Endothelial cell (in vitro differentiated cells): ENCODE measurements at regions not wholly inside any gene's neighbourhood (a gene's known extent, or its start where the extent isn't known, plus 50 kb on each side); places are given as distances from the start of the nearest gene placed in this dataset.

Experiments
- DNase-seq: peaks from one replicate; pipeline ENCODE4 v3.0.0; 2021; ENCODE audit warnings: low spot score
- H3K27ac Mint-ChIP-seq: one replicate; pipeline ENCODE4 v1.8.0; 2021; ENCODE audit warnings: mixed read lengths, inconsistent platforms; ENCODE audit not compliant: unreplicated experiment
- H3K27me3 Mint-ChIP-seq: one replicate; pipeline ENCODE4 v1.8.0; 2021; ENCODE audit warnings: mild to moderate bottlenecking, moderate library complexity, mixed read lengths, inconsistent platforms; ENCODE audit not compliant: unreplicated experiment
- H3K36me3 Mint-ChIP-seq: one replicate; pipeline ENCODE4 v1.8.0; 2021; ENCODE audit warnings: mild to moderate bottlenecking, low read depth, mixed read lengths, inconsistent platforms; ENCODE audit not compliant: unreplicated experiment
- H3K4me1 Mint-ChIP-seq: one replicate; pipeline ENCODE4 v1.8.0; 2021; ENCODE audit warnings: mild to moderate bottlenecking, mixed read lengths, inconsistent platforms; ENCODE audit not compliant: unreplicated experiment
- H3K4me3 Mint-ChIP-seq: one replicate; pipeline ENCODE4 v1.8.0; 2021; ENCODE audit warnings: mild to moderate bottlenecking, mixed read lengths, inconsistent platforms; ENCODE audit not compliant: unreplicated experiment
- H3K9me3 Mint-ChIP-seq: one replicate; pipeline ENCODE4 v1.8.0; 2021; ENCODE audit warnings: mixed read lengths, inconsistent platforms; ENCODE audit not compliant: unreplicated experiment
- TF ChIP-seq, protein P1 (sequence below): fragments of 200-600 bp; sonication (generic); IDR thresholded peaks from one replicate; pipeline ENCODE4 v1.5.0; 2021; ENCODE audit warnings: antibody characterized with exemption; ENCODE audit not compliant: unreplicated experiment

DNA sequence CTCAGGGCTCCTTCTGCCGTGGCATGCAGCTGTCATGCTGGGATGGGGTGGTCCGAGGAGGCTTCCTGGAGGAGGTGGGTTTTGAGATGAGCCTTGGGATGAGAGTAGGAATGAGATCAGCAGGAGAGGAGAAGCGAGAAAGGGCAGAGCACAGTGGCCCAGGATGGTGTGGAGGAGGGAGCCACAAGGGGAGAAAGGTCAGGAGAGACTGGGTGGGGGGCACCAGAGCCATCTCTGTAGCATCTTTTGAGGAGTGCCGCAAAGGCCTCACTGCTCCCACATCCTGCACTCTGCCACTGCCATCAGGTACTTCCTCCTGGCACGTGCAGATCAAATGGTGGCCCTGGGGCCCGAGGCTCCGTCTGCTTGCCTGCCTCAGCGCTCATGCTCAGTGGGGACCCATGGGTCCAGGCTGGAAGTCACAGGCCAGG, 150.2 kb downstream of the MACROH2A1 start:
- Mint-ChIP-seq H3K4me3 (no peak overlapping the region), H3K27ac (no peak overlapping the region), H3K4me1 (no peaks in the 10 kb centered on the region), H3K9me3 (no peaks in the 10 kb centered on the region), H3K27me3 (peaks cover 4% of the 10 kb centered on the region), H3K36me3 (no peaks in the 10 kb centered on the region)
- TF ChIP-seq, protein P1, sequence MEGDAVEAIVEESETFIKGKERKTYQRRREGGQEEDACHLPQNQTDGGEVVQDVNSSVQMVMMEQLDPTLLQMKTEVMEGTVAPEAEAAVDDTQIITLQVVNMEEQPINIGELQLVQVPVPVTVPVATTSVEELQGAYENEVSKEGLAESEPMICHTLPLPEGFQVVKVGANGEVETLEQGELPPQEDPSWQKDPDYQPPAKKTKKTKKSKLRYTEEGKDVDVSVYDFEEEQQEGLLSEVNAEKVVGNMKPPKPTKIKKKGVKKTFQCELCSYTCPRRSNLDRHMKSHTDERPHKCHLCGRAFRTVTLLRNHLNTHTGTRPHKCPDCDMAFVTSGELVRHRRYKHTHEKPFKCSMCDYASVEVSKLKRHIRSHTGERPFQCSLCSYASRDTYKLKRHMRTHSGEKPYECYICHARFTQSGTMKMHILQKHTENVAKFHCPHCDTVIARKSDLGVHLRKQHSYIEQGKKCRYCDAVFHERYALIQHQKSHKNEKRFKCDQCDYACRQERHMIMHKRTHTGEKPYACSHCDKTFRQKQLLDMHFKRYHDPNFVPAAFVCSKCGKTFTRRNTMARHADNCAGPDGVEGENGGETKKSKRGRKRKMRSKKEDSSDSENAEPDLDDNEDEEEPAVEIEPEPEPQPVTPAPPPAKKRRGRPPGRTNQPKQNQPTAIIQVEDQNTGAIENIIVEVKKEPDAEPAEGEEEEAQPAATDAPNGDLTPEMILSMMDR: no peak
- DNase-seq: no peak

- Mint-ChIP-seq H3K4me3 (no peak overlapping the region), H3K36me3 (no peaks in the 10 kb centered on the region), H3K27me3 (peaks cover 4% of the 10 kb centered on the region), H3K27ac (no peak overlapping the region), H3K4me1 (no peaks in the 10 kb centered on the region), H3K9me3 (no peaks in the 10 kb centered on the region)
- no peak for DNase-seq
- TF ChIP-seq, protein P1: no peak
These were observed 151.9 kb downstream of the MACROH2A1 start for GRCh38 chr5:135246923-135247795.

GRCh38 chr5:135246605-135246922, 152.5 kb downstream of the MACROH2A1 start:
- H3K27me3 Mint-ChIP-seq: peaks cover 4% of the 10 kb centered on the region
- TF ChIP-seq, protein P1: no peak
- DNase-seq: no peak
- no peaks in the 10 kb centered on the region for H3K9me3 Mint-ChIP-seq
- H3K4me3 Mint-ChIP-seq: no peak overlapping the region
- H3K36me3 Mint-ChIP-seq: no peaks in the 10 kb centered on the region
- no peak overlapping the region for H3K27ac Mint-ChIP-seq
- H3K4me1 Mint-ChIP-seq: no peaks in the 10 kb centered on the region

- no peaks in the 10 kb centered on the region for H3K36me3 Mint-ChIP-seq
- no peaks in the 10 kb centered on the region for H3K9me3 Mint-ChIP-seq
- no peak overlapping the region for H3K4me3 Mint-ChIP-seq
- H3K27ac Mint-ChIP-seq: no peak overlapping the region
- DNase-seq: peak; percentile 1
- no peaks in the 10 kb centered on the region for H3K4me1 Mint-ChIP-seq
- TF ChIP-seq, protein P1: no peak
- H3K27me3 Mint-ChIP-seq: peaks cover 3% of the 10 kb centered on the region
These were observed 153.2 kb downstream of the MACROH2A1 start for GRCh38 chr5:135245521-135246499.
